Neural crest cell (in vitro differentiated cells): ENCODE measurements at regions not wholly inside any gene's neighbourhood (a gene's known extent, or its start where the extent isn't known, plus 50 kb on each side); places are given as distances from the start of the nearest gene placed in this dataset.

Source experiments
- DNase-seq: peaks from one replicate; pipeline ENCODE4 v3.0.0; 2021; ENCODE audit warnings: low read depth, mixed read lengths, low spot score
- H3K27ac Mint-ChIP-seq: one replicate; pipeline ENCODE4 v1.8.0; 2021; ENCODE audit warnings: mild to moderate bottlenecking, mixed read lengths; ENCODE audit not compliant: unreplicated experiment
- H3K27me3 Mint-ChIP-seq: 2 replicates; pipeline ENCODE4 v1.8.0; 2021; ENCODE audit warnings: low read depth, mild to moderate bottlenecking, mixed read lengths
- H3K36me3 Mint-ChIP-seq: 2 replicates; pipeline ENCODE4 v1.8.0; 2021; ENCODE audit warnings: low read depth, mild to moderate bottlenecking, mixed read lengths
- H3K4me1 Mint-ChIP-seq: 2 replicates; pipeline ENCODE4 v1.8.0; 2021; ENCODE audit warnings: mixed read lengths
- H3K4me3 Mint-ChIP-seq: one replicate; pipeline ENCODE4 v1.8.0; 2021; ENCODE audit warnings: mild to moderate bottlenecking, mixed read lengths
- H3K9me3 Mint-ChIP-seq: 2 replicates; pipeline ENCODE4 v1.8.0; 2021; ENCODE audit warnings: mixed read lengths
- CTCF ChIP-seq: fragments of 200-600 bp; sonication (generic); conservative IDR thresholded peaks from 2 replicates; pipeline ENCODE4 v1.5.0; 2021; ENCODE audit warnings: antibody characterized with exemption, mild to moderate bottlenecking

GRCh38 chr3:10665592-10665991 is 150.4 kb upstream of the SLC6A11 start:
- DNase-seq, result no peak
- H3K27ac Mint-ChIP-seq, result no peak overlapping the region
- H3K27me3 Mint-ChIP-seq, result peaks cover 44% of the 10 kb centered on the region
- H3K36me3 Mint-ChIP-seq, result no peaks in the 10 kb centered on the region
- TF ChIP-seq CTCF, result no peak
- H3K9me3 Mint-ChIP-seq, result no peaks in the 10 kb centered on the region
- peaks cover 4% of the 10 kb centered on the region for H3K4me1 Mint-ChIP-seq
- no peak overlapping the region for H3K4me3 Mint-ChIP-seq

GRCh38 chr3:10666621-10667020 is 149.4 kb upstream of the SLC6A11 start:
- Mint-ChIP-seq H3K4me3 (no peak overlapping the region), H3K9me3 (no peaks in the 10 kb centered on the region), H3K27ac (no peak overlapping the region), H3K27me3 (peaks cover 36% of the 10 kb centered on the region), H3K4me1 (peaks cover 4% of the 10 kb centered on the region), H3K36me3 (no peaks in the 10 kb centered on the region)
- DNase-seq, result no peak
- TF ChIP-seq CTCF, result no peak

GRCh38 chr3:10667269-10667668 is 148.8 kb upstream of the SLC6A11 start:
- H3K4me1 Mint-ChIP-seq, result peaks cover 4% of the 10 kb centered on the region
- H3K9me3 Mint-ChIP-seq, result no peaks in the 10 kb centered on the region
- no peak overlapping the region for H3K27ac Mint-ChIP-seq
- H3K36me3 Mint-ChIP-seq, result no peaks in the 10 kb centered on the region
- DNase-seq, result no peak
- H3K4me3 Mint-ChIP-seq, result no peak overlapping the region
- peaks cover 36% of the 10 kb centered on the region for H3K27me3 Mint-ChIP-seq
- TF ChIP-seq CTCF, result no peak

GRCh38 chr3:10667901-10668476 is 148.0 kb upstream of the SLC6A11 start:
- H3K27me3 Mint-ChIP-seq, result peaks cover 34% of the 10 kb centered on the region
- H3K9me3 Mint-ChIP-seq, result no peaks in the 10 kb centered on the region
- TF ChIP-seq CTCF, result no peak
- DNase-seq, result no peak
- no peak overlapping the region for H3K27ac Mint-ChIP-seq
- no peak overlapping the region for H3K4me3 Mint-ChIP-seq
- no peaks in the 10 kb centered on the region for H3K36me3 Mint-ChIP-seq
- H3K4me1 Mint-ChIP-seq, result peaks cover 4% of the 10 kb centered on the region

- Mint-ChIP-seq H3K4me3 (no peak overlapping the region), H3K27me3 (peaks cover 24% of the 10 kb centered on the region), H3K9me3 (no peaks in the 10 kb centered on the region), H3K4me1 (peaks cover 6% of the 10 kb centered on the region), H3K27ac (no peak overlapping the region), H3K36me3 (no peaks in the 10 kb centered on the region)
- TF ChIP-seq CTCF, result no peak
- no peak for DNase-seq
These were observed 146.5 kb upstream of the SLC6A11 start for GRCh38 chr3:10669490-10670048.
